GM10266 (cell line): ENCODE measurements at regions not wholly inside any gene's neighbourhood (a gene's known extent, or its start where the extent isn't known, plus 50 kb on each side); places are given as distances from the start of the nearest gene placed in this dataset.

Experiments used
- DNase-seq: peaks from one replicate; pipeline ENCODE4 v3.0.0; 2012; ENCODE audit errors: extremely low spot score
- TF ChIP-seq, protein P1 (sequence below): IDR thresholded peaks from 2 replicates; pipeline ENCODE4 v1.5.1; 2012; ENCODE audit warnings: mild to moderate bottlenecking, low read depth; ENCODE audit not compliant: control insufficient read depth, insufficient read depth; ENCODE audit errors: missing control alignments

GRCh38 chr13:109301726-109302125, 484.7 kb downstream of the IRS2 start:
- no peak for DNase-seq
- TF ChIP-seq, protein P1, sequence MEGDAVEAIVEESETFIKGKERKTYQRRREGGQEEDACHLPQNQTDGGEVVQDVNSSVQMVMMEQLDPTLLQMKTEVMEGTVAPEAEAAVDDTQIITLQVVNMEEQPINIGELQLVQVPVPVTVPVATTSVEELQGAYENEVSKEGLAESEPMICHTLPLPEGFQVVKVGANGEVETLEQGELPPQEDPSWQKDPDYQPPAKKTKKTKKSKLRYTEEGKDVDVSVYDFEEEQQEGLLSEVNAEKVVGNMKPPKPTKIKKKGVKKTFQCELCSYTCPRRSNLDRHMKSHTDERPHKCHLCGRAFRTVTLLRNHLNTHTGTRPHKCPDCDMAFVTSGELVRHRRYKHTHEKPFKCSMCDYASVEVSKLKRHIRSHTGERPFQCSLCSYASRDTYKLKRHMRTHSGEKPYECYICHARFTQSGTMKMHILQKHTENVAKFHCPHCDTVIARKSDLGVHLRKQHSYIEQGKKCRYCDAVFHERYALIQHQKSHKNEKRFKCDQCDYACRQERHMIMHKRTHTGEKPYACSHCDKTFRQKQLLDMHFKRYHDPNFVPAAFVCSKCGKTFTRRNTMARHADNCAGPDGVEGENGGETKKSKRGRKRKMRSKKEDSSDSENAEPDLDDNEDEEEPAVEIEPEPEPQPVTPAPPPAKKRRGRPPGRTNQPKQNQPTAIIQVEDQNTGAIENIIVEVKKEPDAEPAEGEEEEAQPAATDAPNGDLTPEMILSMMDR, result no peak

- TF ChIP-seq, protein P1, result no peak
- no peak for DNase-seq
These were observed 485.1 kb downstream of the IRS2 start for GRCh38 chr13:109301276-109301675.

DNA sequence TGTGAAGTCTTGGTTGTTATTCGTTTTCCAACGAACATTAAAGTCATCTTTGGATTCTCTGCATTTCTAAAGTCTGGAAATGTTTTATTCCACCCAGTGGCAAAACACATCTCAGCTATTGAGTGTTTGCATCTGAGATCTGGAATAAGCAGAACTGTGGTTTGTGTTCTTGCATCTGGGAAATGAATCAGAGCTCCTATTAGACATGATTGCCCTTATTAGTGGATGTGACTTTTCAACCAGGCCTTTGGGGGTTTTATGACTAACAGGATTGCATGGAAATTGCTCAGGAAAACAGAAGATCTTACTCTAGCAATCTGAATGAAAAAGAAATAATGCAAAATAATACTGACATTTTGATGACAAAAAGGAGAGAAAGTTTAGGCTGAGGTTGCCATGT, 488.8 kb downstream of the IRS2 start:
- DNase-seq, result no peak
- TF ChIP-seq, protein P1, result no peak

DNA sequence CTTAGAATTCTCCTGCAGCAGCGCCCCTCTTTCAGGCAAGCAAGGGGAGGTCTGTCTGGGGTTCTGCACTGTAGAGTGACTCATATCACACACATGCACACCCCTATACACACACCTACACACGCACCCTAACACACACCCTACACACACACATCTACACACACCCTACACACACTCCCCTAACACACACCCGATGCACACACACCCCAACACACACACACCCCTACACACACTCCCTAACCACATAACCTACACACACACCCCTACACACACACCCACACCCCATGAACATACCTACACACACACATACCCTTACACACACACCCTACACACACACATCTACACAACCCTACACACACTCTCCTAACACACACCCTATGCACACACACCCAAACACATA, 493.2 kb downstream of the IRS2 start:
- no peak for DNase-seq
- TF ChIP-seq, protein P1, result no peak

DNA sequence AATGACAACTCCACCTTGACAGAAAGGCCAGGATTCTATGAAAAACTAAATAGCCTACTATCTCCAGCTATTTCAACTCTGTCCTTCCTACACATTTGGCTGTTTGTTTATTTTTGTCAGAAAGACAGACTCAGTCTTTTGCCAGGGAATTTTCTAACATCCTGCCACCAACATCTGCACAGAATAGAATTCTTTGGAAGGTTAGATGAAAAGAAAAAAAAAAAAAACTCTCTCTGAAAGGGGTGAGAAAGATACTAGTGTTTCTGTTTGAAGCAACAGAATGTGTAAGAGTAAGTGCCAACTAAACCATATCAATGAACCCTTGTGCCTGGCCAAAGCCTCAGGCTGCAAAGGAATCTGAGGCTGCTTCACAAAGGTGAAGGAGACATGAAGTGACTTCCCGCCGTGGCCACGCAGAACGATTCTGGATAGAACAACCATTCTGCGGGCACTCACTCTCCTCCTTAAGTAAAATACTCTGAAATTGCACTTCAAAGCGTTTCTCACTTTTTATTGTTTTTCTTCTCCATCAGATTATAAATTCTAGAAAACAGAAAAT, 498.2 kb downstream of the IRS2 start:
- DNase-seq, result no peak

DNA sequence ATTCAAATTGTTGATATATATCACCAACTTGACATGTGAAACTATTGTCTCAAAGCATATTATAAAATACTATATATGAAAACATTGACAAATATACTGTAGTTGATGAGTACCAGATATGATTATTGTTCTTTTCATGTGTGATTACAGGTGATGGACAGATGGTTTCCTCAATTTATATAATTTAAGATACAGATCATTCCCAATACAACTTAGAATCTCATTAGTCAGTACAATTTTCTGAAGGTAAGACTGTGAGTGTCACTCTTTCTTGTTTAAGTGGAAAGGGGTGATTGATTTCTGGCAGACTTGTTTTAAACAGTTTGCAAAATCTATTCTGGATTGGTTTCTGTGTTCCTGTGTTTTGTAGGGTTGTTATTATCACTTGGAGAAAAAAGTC, 498.8 kb downstream of the IRS2 start:
- DNase-seq, result no peak
- TF ChIP-seq, protein P1, result no peak

More for the DNA sequence above, 498.2 kb downstream of the IRS2 start:
- TF ChIP-seq, protein P1, result no peak

GRCh38 chr13:109285586-109285985, 500.8 kb downstream of the IRS2 start:
- TF ChIP-seq, protein P1, result no peak

More at GRCh38 chr13:109285586-109285985, 500.8 kb downstream of the IRS2 start:
- no peak for DNase-seq
